ENCODE measurements at regions not wholly inside any gene's neighbourhood (a gene's known extent, or its start where the extent isn't known, plus 50 kb on each side); places are given as distances from the start of the nearest gene placed in this dataset.

GRCh38 chr4:175033162-175033561 lies 115.0 kb downstream of the ADAM29 start:
- no peak for DNase-seq (ENCODE audit: low spot score in 2 of 2, unreplicated experiment in 2 of 2)
- no peaks in the 10 kb centered on the region for H3K36me3 Mint-ChIP-seq
- H3K4me1 Mint-ChIP-seq, result no peaks in the 10 kb centered on the region
- peaks cover 15% of the 10 kb centered on the region for H3K9me3 Mint-ChIP-seq
- no peak overlapping the region for H3K4me3 Mint-ChIP-seq
- TF ChIP-seq CTCF (IDR thresholded peaks at IDR 0.05; ENCODE audit: unreplicated experiment), result no peak
- no peaks in the 10 kb centered on the region for H3K27me3 Mint-ChIP-seq (ENCODE audit: low read depth)
- H3K27ac Mint-ChIP-seq, result no peak overlapping the region

GRCh38 chr4:175034007-175034406 lies 115.8 kb downstream of the ADAM29 start:
- H3K27me3 Mint-ChIP-seq (ENCODE audit: low read depth), result no peaks in the 10 kb centered on the region

GRCh38 chr4:175034986-175035705 lies 117.0 kb downstream of the ADAM29 start:
- Mint-ChIP-seq H3K36me3 (no peaks in the 10 kb centered on the region), H3K9me3 (peaks cover 5% of the 10 kb centered on the region), H3K4me3 (no peak overlapping the region), H3K27me3 (ENCODE audit: low read depth) (no peaks in the 10 kb centered on the region), H3K4me1 (no peaks in the 10 kb centered on the region), H3K27ac (no peak overlapping the region)
- no peak for DNase-seq (ENCODE audit: low spot score in 2 of 2, unreplicated experiment in 2 of 2)
- TF ChIP-seq CTCF (IDR thresholded peaks at IDR 0.05; ENCODE audit: unreplicated experiment), result no peak

More at GRCh38 chr4:175034007-175034406, 115.8 kb downstream of the ADAM29 start:
- DNase-seq (ENCODE audit: low spot score in 2 of 2, unreplicated experiment in 2 of 2), result no peak
- Mint-ChIP-seq H3K27ac (no peak overlapping the region), H3K36me3 (no peaks in the 10 kb centered on the region), H3K4me3 (no peak overlapping the region), H3K4me1 (no peaks in the 10 kb centered on the region), H3K9me3 (peaks cover 10% of the 10 kb centered on the region)
- no peak for TF ChIP-seq CTCF (IDR thresholded peaks at IDR 0.05; ENCODE audit: unreplicated experiment)

- peaks cover 5% of the 10 kb centered on the region for H3K9me3 Mint-ChIP-seq
- H3K4me3 Mint-ChIP-seq, result no peak overlapping the region
- H3K27ac Mint-ChIP-seq, result no peak overlapping the region
- H3K27me3 Mint-ChIP-seq (ENCODE audit: low read depth), result no peaks in the 10 kb centered on the region
- no peak for TF ChIP-seq CTCF (IDR thresholded peaks at IDR 0.05; ENCODE audit: unreplicated experiment)
- H3K36me3 Mint-ChIP-seq, result no peaks in the 10 kb centered on the region
- no peak for DNase-seq (ENCODE audit: low spot score in 2 of 2, unreplicated experiment in 2 of 2)
- no peaks in the 10 kb centered on the region for H3K4me1 Mint-ChIP-seq
Observed at GRCh38 chr4:175035905-175036304, 117.7 kb downstream of the ADAM29 start.

- H3K36me3 Mint-ChIP-seq, result peaks cover 2% of the 10 kb centered on the region
- H3K27me3 Mint-ChIP-seq (ENCODE audit: low read depth), result no peaks in the 10 kb centered on the region
- no peaks in the 10 kb centered on the region for H3K4me1 Mint-ChIP-seq
- H3K27ac Mint-ChIP-seq, result no peak overlapping the region
- TF ChIP-seq CTCF (IDR thresholded peaks at IDR 0.05; ENCODE audit: unreplicated experiment), result no peak
- no peak overlapping the region for H3K4me3 Mint-ChIP-seq
- H3K9me3 Mint-ChIP-seq, result peaks cover 17% of the 10 kb centered on the region
- no peak for DNase-seq (ENCODE audit: low spot score in 2 of 2, unreplicated experiment in 2 of 2)
Observed at GRCh38 chr4:175048111-175048784, 130.1 kb downstream of the ADAM29 start.

Data from mesothelial cell of epicardium (in vitro differentiated cells).